ENCODE measurements at regions not wholly inside any gene's neighbourhood (a gene's known extent, or its start where the extent isn't known, plus 50 kb on each side); places are given as distances from the start of the nearest gene placed in this dataset.

GRCh38 chr6:14361297-14361696 is 243.7 kb downstream of the CD83 start:
- no peak for TF ChIP-seq CTCF (IDR thresholded peaks at IDR 0.05)
- Histone ChIP-seq H3K9me3 (no peaks in the 10 kb centered on the region), H3K4me3 (peak overlapping the region; percentile 20 to 26), H3K27ac (peak overlapping the region; percentile 62 to 89), H3K4me1 (peaks cover 0 to 35% of the 10 kb centered on the region in 2 donors), H3K36me3 (no peaks in the 10 kb centered on the region), H3K27me3 (no peaks in the 10 kb centered on the region)
- DNase-seq (ENCODE audit: low spot score) = no peak

GRCh38 chr6:14361956-14362587 is 244.5 kb downstream of the CD83 start:
- H3K27ac ChIP-seq = peak overlapping the region; percentile 62 to 89
- TF ChIP-seq CTCF (IDR thresholded peaks at IDR 0.05) = no peak
- no peaks in the 10 kb centered on the region for H3K36me3 ChIP-seq
- H3K9me3 ChIP-seq = no peaks in the 10 kb centered on the region
- no peaks in the 10 kb centered on the region for H3K27me3 ChIP-seq
- peaks cover 0 to 39% of the 10 kb centered on the region in 2 donors for H3K4me1 ChIP-seq
- no peak overlapping the region for H3K4me3 ChIP-seq
- no peak for DNase-seq (ENCODE audit: low spot score)

GRCh38 chr6:14364370-14364769 is 246.8 kb downstream of the CD83 start:
- Histone ChIP-seq H3K27ac (no peak overlapping the region), H3K36me3 (no peaks in the 10 kb centered on the region), H3K9me3 (no peaks in the 10 kb centered on the region), H3K4me1 (peaks cover 0 to 44% of the 10 kb centered on the region in 2 donors), H3K27me3 (no peaks in the 10 kb centered on the region), H3K4me3 (no peak overlapping the region)
- TF ChIP-seq CTCF (IDR thresholded peaks at IDR 0.05) = no peak
- DNase-seq (ENCODE audit: low spot score) = no peak

- H3K36me3 ChIP-seq = no peaks in the 10 kb centered on the region
- H3K27me3 ChIP-seq = no peaks in the 10 kb centered on the region
- H3K4me3 ChIP-seq = no peak overlapping the region
- no peaks in the 10 kb centered on the region for H3K9me3 ChIP-seq
- no peak for TF ChIP-seq CTCF (IDR thresholded peaks at IDR 0.05)
- peaks cover 0 to 39% of the 10 kb centered on the region in 2 donors for H3K4me1 ChIP-seq
- H3K27ac ChIP-seq = no peak overlapping the region
- DNase-seq (ENCODE audit: low spot score) = no peak
These were observed 247.8 kb downstream of the CD83 start for GRCh38 chr6:14365393-14365792.

- H3K27ac ChIP-seq = peak overlapping the region in 1 of 2 donors; percentile 57
These were observed 248.7 kb downstream of the CD83 start for GRCh38 chr6:14366315-14366714.

More at GRCh38 chr6:14366315-14366714, 248.7 kb downstream of the CD83 start:
- DNase-seq (ENCODE audit: low spot score) = no peak
- Histone ChIP-seq H3K9me3 (no peaks in the 10 kb centered on the region), H3K27me3 (no peaks in the 10 kb centered on the region), H3K36me3 (no peaks in the 10 kb centered on the region), H3K4me3 (no peak overlapping the region), H3K4me1 (peaks cover 0 to 39% of the 10 kb centered on the region in 2 donors)
- no peak for TF ChIP-seq CTCF (IDR thresholded peaks at IDR 0.05)

Data from right atrium auricular region (tissue), 2 donors.